Right atrium auricular region (tissue), 2 donors: ENCODE measurements at regions not wholly inside any gene's neighbourhood (a gene's known extent, or its start where the extent isn't known, plus 50 kb on each side); places are given as distances from the start of the nearest gene placed in this dataset.
"Not testable (repeated sequence)": the region's sequence is repeated elsewhere in the genome, so short reads cannot be mapped to it uniquely, and the experiment has no call there.

Source experiments
- DNase-seq: peaks from one replicate; pipeline ENCODE4 v3.0.0-alpha.2; 2019; ENCODE audit warnings: low spot score
- H3K27ac ChIP-seq, 2 donors: fragments of 200-600 bp; sonication (generic); 1 replicate in 1 of 2; 2 replicates in 1 of 2; pipeline ENCODE4 v1.5.1; 2016 to 2019
- H3K27me3 ChIP-seq, 2 donors: fragments of 200-600 bp; sonication (generic); one replicate each; pipeline versions ENCODE4 v1.5.1 to v1.6.0; 2017 to 2019
- H3K36me3 ChIP-seq: fragments of 200-600 bp; sonication (generic); one replicate; pipeline ENCODE4 v1.5.1; 2016
- H3K4me1 ChIP-seq, 2 donors: fragments of 200-600 bp; sonication (generic); one replicate each; pipeline versions ENCODE4 v1.5.1 to v1.6.0; 2017 to 2019
- H3K4me3 ChIP-seq, 2 donors: fragments of 200-600 bp; sonication (generic); 1 replicate in 1 of 2; 2 replicates in 1 of 2; pipeline ENCODE4 v1.5.1; 2017 to 2019; ENCODE audit warnings: mild to moderate bottlenecking in 1 of 2, moderate library complexity in 1 of 2
- H3K9me3 ChIP-seq, 2 donors: fragments of 200-600 bp; sonication (generic); one replicate each; pipeline ENCODE4 v1.5.1; 2019
- CTCF ChIP-seq, 2 donors: fragments of 200-600 bp; sonication (generic); IDR thresholded peaks; one replicate each; pipeline ENCODE4 v1.5.1; 2019; ENCODE audit warnings: antibody characterized with exemption in 2 of 2

GRCh38 chr5:101461455-101461854 is 558.4 kb upstream of the ST8SIA4 start:
- no peak for DNase-seq
- H3K9me3 ChIP-seq, result no peaks in the 10 kb centered on the region
- no peak for TF ChIP-seq CTCF (IDR thresholded peaks at IDR 0.05)
- no peak overlapping the region for H3K27ac ChIP-seq
- H3K36me3 ChIP-seq, result no peaks in the 10 kb centered on the region
- no peaks in the 10 kb centered on the region for H3K27me3 ChIP-seq
- H3K4me3 ChIP-seq, result no peak overlapping the region
- no peaks in the 10 kb centered on the region for H3K4me1 ChIP-seq

DNA sequence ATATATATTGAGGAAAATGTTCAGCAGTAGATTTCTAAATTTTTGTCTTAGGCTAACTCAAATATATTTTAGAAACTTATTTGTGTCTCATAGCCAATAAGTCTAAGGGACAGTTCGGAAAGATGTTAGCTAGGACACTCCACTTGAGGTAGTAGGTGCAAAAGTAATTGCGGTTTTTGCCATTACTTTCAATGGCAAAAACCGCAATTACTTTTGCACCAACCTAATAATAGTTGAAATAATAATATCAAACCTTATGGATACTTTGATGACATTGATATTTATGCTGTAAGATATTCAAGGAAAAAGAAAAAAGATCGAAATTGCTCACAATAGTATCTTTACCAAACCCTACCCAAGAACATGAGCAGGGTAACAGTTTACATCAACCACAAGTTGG is 555.5 kb upstream of the ST8SIA4 start:
- DNase-seq, result no peak
- H3K27me3 ChIP-seq, result no peaks in the 10 kb centered on the region
- no peaks in the 10 kb centered on the region for H3K4me1 ChIP-seq
- H3K4me3 ChIP-seq, result no peak overlapping the region
- no peaks in the 10 kb centered on the region for H3K9me3 ChIP-seq
- TF ChIP-seq CTCF (IDR thresholded peaks at IDR 0.05), result no peak
- H3K36me3 ChIP-seq, result no peaks in the 10 kb centered on the region
- H3K27ac ChIP-seq, result no peak overlapping the region

DNA sequence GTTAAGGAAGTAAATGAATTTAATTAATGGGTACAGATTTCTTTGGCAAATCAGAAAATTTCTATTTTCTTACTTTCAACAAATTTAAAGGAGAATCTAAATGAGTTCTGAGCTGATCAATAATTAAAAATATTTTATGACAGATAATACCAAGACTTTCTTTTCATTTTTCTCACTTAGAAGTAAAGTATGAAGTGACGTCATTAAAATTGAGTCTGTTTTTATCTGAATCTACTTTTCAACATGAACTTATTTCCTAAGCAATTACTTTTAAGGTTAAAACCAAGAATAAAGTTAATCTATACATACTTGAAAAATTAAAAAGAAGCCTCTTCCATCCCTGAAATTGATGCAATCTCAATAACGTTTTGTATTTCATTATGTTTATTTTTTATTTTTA is 552.8 kb upstream of the ST8SIA4 start:
- no peaks in the 10 kb centered on the region for H3K4me1 ChIP-seq
- H3K9me3 ChIP-seq, result peaks cover 0 to 8% of the 10 kb centered on the region in 2 donors
- H3K4me3 ChIP-seq, result no peak overlapping the region
- no peaks in the 10 kb centered on the region for H3K27me3 ChIP-seq
- H3K27ac ChIP-seq, result no peak overlapping the region
- DNase-seq, result no peak
- no peak for TF ChIP-seq CTCF (IDR thresholded peaks at IDR 0.05)
- no peaks in the 10 kb centered on the region for H3K36me3 ChIP-seq

GRCh38 chr5:101455048-101455447 is 552.0 kb upstream of the ST8SIA4 start:
- no peak for DNase-seq
- peaks cover 0 to 8% of the 10 kb centered on the region in 2 donors for H3K9me3 ChIP-seq
- H3K27me3 ChIP-seq, result no peaks in the 10 kb centered on the region
- no peak for TF ChIP-seq CTCF (IDR thresholded peaks at IDR 0.05)
- H3K4me1 ChIP-seq, result no peaks in the 10 kb centered on the region
- no peak overlapping the region for H3K27ac ChIP-seq
- H3K36me3 ChIP-seq, result no peaks in the 10 kb centered on the region
- H3K4me3 ChIP-seq, result no peak overlapping the region

GRCh38 chr5:101442281-101442680 is 539.2 kb upstream of the ST8SIA4 start:
- not testable (repeated sequence) for H3K4me1 ChIP-seq, H3K27ac ChIP-seq, H3K9me3 ChIP-seq, H3K4me3 ChIP-seq, H3K36me3 ChIP-seq, H3K27me3 ChIP-seq, DNase-seq

GRCh38 chr5:101440173-101440572 is 537.1 kb upstream of the ST8SIA4 start:
- no peaks in the 10 kb centered on the region for H3K27me3 ChIP-seq
- DNase-seq, result no peak
- H3K4me3 ChIP-seq, result no peak overlapping the region
- no peaks in the 10 kb centered on the region for H3K36me3 ChIP-seq
- no peaks in the 10 kb centered on the region for H3K4me1 ChIP-seq
- H3K27ac ChIP-seq, result no peak overlapping the region
- no peak for TF ChIP-seq CTCF (IDR thresholded peaks at IDR 0.05)
- no peaks in the 10 kb centered on the region for H3K9me3 ChIP-seq
